K562 (cell line): ENCODE measurements at regions not wholly inside any gene's neighbourhood (a gene's known extent, or its start where the extent isn't known, plus 50 kb on each side); places are given as distances from the start of the nearest gene placed in this dataset.

Source experiments
- JUN ChIP-seq, 2 experiments: sonication (generic) in 1 of 2; formaldehyde crosslinking in 1 of 2; IDR thresholded peaks; 2 replicates each; pipeline versions ENCODE4 v1.6.1 to v1.8.0; 2012 to 2022; ENCODE audit warnings: borderline replicate concordance in 2 of 2, mild to moderate bottlenecking in 2 of 2, improper control_type of control experiment in 1 of 2, low read depth in 1 of 2, low read length in 1 of 2, missing genetic modification reagents in 1 of 2
- KLF1 ChIP-seq: fragments of 450-650 bp; IDR thresholded peaks from 2 replicates; pipeline ENCODE4 v1.6.1; 2016; ENCODE audit warnings: missing genetic modification characterization, missing compliant biosample characterization
- NFIC ChIP-seq: fragments of 450-650 bp; IDR thresholded peaks from 2 replicates; pipeline ENCODE4 v1.6.1; 2017; ENCODE audit warnings: mild to moderate bottlenecking, inconsistent platforms
- NR3C1 ChIP-seq: sonication (generic); formaldehyde crosslinking; IDR thresholded peaks from 2 replicates; pipeline ENCODE4 v1.8.1; 2022; ENCODE audit warnings: missing genetic modification reagents
- POLR2A ChIP-seq: fragments of 450-650 bp; conservative IDR thresholded peaks from 2 replicates; pipeline ENCODE4 v1.6.1; 2016
- SPI1 ChIP-seq: IDR thresholded peaks from 2 replicates; pipeline ENCODE4 v1.6.1; 2011; ENCODE audit warnings: low read depth, low read length, control low read depth, borderline replicate concordance
- SRSF1 ChIP-seq: fragments of 200-400 bp; formaldehyde crosslinking; IDR thresholded peaks from 2 replicates; pipeline ENCODE4 v1.6.1; 2017; ENCODE audit warnings: mild to moderate bottlenecking, low read depth, low read length, moderate library complexity
- ZC3H11A ChIP-seq: IDR thresholded peaks from 2 replicates; pipeline ENCODE4 v1.6.1; 2012; ENCODE audit warnings: low read depth, low read length, improper control_type of control experiment
- ZNF184 ChIP-seq: sonication (generic); formaldehyde crosslinking; IDR thresholded peaks from 2 replicates; pipeline ENCODE4 v1.5.0; 2020; ENCODE audit warnings: missing genetic modification reagents
- ZNF609 ChIP-seq: sonication (generic); formaldehyde crosslinking; IDR thresholded peaks from 2 replicates; pipeline ENCODE4 v1.8.1; 2023; ENCODE audit warnings: missing genetic modification reagents, mild to moderate bottlenecking, borderline replicate concordance
- ZSCAN29 ChIP-seq: fragments of 450-650 bp; IDR thresholded peaks from 2 replicates; pipeline ENCODE4 v1.6.1; 2017
- TF ChIP-seq, protein P1 (sequence below): IDR thresholded peaks from 3 replicates; pipeline ENCODE4 v1.6.1; 2011; ENCODE audit warnings: borderline replicate concordance, mild to moderate bottlenecking; ENCODE audit not compliant: insufficient read length, insufficient read depth
- TF ChIP-seq, protein P2 (sequence below): sonication (generic); formaldehyde crosslinking; IDR thresholded peaks from 2 replicates; pipeline ENCODE4 v1.4.0; 2020; ENCODE audit warnings: mild to moderate bottlenecking, missing genetic modification reagents
- TF ChIP-seq, protein P3 (sequence below), 2 experiments: fragments of 450-650 bp; IDR thresholded peaks; 2 replicates each; pipeline ENCODE4 v1.6.1; 2018; ENCODE audit warnings: mild to moderate bottlenecking in 2 of 2, low read depth in 1 of 2; ENCODE audit not compliant: partially characterized antibody in 2 of 2
- TF ChIP-seq, protein P4 (sequence below): sonication (generic); formaldehyde crosslinking; IDR thresholded peaks from 2 replicates; pipeline ENCODE4 v1.8.1; 2023; ENCODE audit warnings: mild to moderate bottlenecking, missing genetic modification reagents

GRCh38 chr1:5494518-5494917, 497.7 kb downstream of the NPHP4 start (continued):
- TF ChIP-seq, protein P1, sequence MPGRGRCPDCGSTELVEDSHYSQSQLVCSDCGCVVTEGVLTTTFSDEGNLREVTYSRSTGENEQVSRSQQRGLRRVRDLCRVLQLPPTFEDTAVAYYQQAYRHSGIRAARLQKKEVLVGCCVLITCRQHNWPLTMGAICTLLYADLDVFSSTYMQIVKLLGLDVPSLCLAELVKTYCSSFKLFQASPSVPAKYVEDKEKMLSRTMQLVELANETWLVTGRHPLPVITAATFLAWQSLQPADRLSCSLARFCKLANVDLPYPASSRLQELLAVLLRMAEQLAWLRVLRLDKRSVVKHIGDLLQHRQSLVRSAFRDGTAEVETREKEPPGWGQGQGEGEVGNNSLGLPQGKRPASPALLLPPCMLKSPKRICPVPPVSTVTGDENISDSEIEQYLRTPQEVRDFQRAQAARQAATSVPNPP, result no peak
- no peak for TF ChIP-seq KLF1 (tag)
- TF ChIP-seq, protein P2, sequence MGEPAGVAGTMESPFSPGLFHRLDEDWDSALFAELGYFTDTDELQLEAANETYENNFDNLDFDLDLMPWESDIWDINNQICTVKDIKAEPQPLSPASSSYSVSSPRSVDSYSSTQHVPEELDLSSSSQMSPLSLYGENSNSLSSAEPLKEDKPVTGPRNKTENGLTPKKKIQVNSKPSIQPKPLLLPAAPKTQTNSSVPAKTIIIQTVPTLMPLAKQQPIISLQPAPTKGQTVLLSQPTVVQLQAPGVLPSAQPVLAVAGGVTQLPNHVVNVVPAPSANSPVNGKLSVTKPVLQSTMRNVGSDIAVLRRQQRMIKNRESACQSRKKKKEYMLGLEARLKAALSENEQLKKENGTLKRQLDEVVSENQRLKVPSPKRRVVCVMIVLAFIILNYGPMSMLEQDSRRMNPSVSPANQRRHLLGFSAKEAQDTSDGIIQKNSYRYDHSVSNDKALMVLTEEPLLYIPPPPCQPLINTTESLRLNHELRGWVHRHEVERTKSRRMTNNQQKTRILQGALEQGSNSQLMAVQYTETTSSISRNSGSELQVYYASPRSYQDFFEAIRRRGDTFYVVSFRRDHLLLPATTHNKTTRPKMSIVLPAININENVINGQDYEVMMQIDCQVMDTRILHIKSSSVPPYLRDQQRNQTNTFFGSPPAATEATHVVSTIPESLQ, result no peak
- TF ChIP-seq, protein P3, sequence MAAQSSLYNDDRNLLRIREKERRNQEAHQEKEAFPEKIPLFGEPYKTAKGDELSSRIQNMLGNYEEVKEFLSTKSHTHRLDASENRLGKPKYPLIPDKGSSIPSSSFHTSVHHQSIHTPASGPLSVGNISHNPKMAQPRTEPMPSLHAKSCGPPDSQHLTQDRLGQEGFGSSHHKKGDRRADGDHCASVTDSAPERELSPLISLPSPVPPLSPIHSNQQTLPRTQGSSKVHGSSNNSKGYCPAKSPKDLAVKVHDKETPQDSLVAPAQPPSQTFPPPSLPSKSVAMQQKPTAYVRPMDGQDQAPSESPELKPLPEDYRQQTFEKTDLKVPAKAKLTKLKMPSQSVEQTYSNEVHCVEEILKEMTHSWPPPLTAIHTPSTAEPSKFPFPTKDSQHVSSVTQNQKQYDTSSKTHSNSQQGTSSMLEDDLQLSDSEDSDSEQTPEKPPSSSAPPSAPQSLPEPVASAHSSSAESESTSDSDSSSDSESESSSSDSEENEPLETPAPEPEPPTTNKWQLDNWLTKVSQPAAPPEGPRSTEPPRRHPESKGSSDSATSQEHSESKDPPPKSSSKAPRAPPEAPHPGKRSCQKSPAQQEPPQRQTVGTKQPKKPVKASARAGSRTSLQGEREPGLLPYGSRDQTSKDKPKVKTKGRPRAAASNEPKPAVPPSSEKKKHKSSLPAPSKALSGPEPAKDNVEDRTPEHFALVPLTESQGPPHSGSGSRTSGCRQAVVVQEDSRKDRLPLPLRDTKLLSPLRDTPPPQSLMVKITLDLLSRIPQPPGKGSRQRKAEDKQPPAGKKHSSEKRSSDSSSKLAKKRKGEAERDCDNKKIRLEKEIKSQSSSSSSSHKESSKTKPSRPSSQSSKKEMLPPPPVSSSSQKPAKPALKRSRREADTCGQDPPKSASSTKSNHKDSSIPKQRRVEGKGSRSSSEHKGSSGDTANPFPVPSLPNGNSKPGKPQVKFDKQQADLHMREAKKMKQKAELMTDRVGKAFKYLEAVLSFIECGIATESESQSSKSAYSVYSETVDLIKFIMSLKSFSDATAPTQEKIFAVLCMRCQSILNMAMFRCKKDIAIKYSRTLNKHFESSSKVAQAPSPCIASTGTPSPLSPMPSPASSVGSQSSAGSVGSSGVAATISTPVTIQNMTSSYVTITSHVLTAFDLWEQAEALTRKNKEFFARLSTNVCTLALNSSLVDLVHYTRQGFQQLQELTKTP (IDR thresholded peaks at IDR 0.05; ENCODE audit: low read depth in 1 of 2, partially characterized antibody in 2 of 2), result no peak
- TF ChIP-seq JUN (IDR thresholded peaks at IDR 0.05; ENCODE audit: borderline replicate concordance, low read depth, low read length), result no peak
- TF ChIP-seq JUN (CRISPR knock-in tag; IDR thresholded peaks at IDR 0.05; ENCODE audit: borderline replicate concordance), result no peak
- TF ChIP-seq SPI1, result no peak
- TF ChIP-seq, protein P4, sequence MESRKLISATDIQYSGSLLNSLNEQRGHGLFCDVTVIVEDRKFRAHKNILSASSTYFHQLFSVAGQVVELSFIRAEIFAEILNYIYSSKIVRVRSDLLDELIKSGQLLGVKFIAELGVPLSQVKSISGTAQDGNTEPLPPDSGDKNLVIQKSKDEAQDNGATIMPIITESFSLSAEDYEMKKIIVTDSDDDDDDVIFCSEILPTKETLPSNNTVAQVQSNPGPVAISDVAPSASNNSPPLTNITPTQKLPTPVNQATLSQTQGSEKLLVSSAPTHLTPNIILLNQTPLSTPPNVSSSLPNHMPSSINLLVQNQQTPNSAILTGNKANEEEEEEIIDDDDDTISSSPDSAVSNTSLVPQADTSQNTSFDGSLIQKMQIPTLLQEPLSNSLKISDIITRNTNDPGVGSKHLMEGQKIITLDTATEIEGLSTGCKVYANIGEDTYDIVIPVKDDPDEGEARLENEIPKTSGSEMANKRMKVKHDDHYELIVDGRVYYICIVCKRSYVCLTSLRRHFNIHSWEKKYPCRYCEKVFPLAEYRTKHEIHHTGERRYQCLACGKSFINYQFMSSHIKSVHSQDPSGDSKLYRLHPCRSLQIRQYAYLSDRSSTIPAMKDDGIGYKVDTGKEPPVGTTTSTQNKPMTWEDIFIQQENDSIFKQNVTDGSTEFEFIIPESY (CRISPR knock-in tag), result no peak
- TF ChIP-seq NFIC, result no peak
- no peak for TF ChIP-seq ZNF609 (CRISPR knock-in tag)
- no peak for TF ChIP-seq POLR2A
- no peak for TF ChIP-seq ZC3H11A
- TF ChIP-seq ZSCAN29, result no peak
- TF ChIP-seq SRSF1, result no peak
- no peak for TF ChIP-seq NR3C1 (CRISPR knock-in tag)
- TF ChIP-seq ZNF184 (CRISPR knock-in tag), result no peak
